HG03575 (cell line): ENCODE measurements at regions not wholly inside any gene's neighbourhood (a gene's known extent, or its start where the extent isn't known, plus 50 kb on each side); places are given as distances from the start of the nearest gene placed in this dataset.
"Not testable (repeated sequence)": the region's sequence is repeated elsewhere in the genome, so short reads cannot be mapped to it uniquely, and the experiment has no call there.

Experiments used
- ATAC-seq: cut with Tn5 transposase; IDR thresholded peaks from one replicate; pipeline ENCODE4 v1.9.1; 2021; ENCODE audit not compliant: unreplicated experiment, insufficient number of reproducible peaks, low FRiP score; ENCODE audit errors: extremely low read depth

GRCh38 chr9:87393706-87394230, 103.9 kb upstream of the DAPK1 start:
- ATAC-seq, result no peak

DNA sequence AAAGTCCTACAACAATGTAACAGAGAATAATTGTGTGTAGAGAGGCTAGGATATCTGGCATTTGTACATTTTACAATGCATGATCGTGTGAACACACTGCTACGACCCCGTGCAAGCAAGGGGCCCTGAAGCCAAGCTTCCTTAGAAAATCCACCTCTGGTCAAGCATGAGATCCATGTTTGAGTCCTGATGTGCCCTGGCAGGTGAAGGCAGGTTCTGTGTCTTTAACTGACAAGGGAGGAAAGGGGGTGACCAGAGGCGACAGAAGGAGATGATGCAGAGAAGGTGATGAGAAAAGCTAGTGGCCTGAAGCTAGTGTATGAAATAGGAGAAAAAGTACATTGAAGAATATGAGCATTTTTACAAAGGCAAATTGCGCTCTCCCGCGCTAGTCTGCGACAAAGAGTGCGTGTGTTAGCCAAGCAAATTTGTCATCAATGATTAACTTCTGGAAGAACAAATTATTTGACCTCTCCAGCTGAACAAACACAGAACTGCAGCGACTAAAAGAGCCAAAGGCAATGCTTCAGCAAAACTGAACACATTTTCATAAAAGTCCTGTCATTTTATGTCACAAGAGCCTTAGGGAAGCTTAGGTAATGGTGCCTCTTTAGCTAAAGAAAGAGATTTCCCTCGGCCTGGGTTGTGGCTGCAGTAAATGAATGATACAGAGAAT, 101.7 kb upstream of the DAPK1 start:
- ATAC-seq, result no peak

- no peak for ATAC-seq
Observed at GRCh38 chr9:87401681-87402080, 96.0 kb upstream of the DAPK1 start.

GRCh38 chr9:87402537-87402936, 95.1 kb upstream of the DAPK1 start:
- no peak for ATAC-seq

DNA sequence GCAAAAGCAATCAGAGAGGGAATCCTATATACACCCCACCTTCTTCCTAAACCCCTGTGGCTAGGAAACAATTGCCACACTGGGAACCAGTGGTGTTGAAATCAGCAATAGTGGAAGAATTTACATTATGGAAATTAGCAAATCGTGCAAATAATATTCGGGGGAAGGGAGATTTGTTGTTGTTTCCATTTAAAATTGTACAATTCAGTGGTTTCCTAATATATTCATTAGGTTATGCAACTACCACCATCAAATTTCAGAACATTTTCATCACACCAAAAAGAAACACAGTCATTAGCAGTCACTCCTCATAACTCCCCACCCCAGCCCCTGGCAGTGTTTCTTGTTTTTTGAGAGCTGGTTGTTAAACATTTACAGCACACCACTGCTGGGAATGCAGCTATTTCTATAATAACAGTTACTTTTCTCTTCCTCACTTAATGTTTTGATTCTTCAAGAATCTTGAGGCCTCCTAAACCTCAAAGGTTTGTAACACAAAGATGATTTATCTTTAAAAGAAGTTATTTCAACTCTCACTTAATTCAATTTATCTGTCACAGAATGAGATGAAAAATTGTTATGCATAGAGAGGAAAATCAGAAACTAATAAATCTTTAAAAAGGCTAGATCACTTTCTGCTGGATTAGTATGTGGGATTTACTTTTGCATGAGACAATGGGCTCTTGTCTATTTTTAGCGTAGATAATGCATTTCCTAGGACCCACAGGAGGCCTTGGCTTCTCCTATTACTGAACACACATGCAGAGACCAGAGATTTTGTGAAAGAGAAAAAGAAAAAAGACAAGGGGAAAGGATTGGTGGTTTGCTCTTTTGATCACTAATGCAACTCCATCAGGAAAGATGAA, 91.8 kb upstream of the DAPK1 start:
- ATAC-seq, result no peak

- no peak for ATAC-seq
Observed at GRCh38 chr9:87406543-87407166, 91.0 kb upstream of the DAPK1 start.

DNA sequence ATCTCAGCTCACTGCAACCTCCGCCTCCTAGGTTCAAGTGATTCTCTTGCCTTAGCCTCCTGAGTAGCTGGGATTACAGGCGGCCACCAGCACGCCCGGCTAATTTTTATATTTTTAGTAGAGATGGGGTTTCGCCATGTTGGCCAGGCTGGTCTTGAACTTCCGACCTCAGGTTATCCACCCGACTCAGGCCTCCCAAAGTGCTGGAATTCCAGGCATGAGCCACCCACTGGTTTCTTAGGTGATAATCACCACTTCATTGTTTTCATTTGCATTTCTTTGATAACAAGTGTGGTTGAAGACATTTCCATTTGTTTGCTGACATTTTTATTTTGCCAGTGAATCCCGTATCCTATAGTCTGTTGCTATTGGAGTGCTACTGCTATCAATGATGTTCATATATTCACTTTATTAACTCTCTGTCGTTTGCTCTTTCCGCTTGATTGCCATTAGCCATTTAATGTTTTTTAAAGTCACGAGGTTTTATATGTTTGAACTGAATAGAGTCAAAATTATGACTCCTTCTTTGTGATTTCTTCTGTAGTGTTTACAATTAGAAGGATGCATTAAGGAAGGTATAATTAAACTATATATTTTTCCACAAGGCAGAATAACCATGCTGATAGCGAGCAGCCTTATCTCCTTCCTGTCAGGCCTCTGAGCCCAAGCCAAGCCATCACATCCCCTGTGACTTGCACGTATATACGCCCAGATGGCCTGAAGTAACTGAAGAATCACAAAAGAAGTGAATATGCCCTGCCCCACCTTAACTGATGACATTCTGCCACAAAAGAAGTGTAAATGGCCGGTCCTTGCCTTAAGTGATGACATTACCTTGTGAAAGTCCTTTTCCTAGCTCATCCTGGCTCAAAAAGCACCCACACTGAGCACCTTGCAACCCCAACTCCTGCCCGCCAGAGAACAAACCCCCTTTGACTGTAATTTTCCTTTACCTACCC, 87.3 kb upstream of the DAPK1 start:
- ATAC-seq, result not testable (repeated sequence)

DNA sequence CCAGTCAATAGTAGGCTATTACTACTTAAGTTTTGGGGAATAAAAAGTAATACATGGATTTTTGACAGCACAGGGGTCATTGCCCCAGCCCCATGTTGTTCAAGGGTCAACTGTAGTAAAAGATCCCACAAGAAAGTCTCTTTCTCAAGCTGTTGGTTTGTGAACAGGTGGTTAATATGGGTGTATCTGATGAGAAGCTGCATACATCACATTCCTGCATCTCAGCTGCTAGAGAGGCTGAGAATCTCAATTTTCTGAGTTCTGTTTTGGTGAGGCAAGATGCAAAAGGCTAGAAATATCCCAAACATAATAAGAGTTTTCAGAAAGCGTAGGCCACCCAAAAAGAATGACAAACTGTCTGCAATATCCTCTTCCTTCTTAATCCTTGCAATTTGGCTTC, 76.8 kb upstream of the DAPK1 start:
- ATAC-seq, result no peak

- no peak for ATAC-seq
Observed at GRCh38 chr9:87421734-87422133, 75.9 kb upstream of the DAPK1 start.

GRCh38 chr9:87422999-87423398, 74.7 kb upstream of the DAPK1 start:
- no peak for ATAC-seq

DNA sequence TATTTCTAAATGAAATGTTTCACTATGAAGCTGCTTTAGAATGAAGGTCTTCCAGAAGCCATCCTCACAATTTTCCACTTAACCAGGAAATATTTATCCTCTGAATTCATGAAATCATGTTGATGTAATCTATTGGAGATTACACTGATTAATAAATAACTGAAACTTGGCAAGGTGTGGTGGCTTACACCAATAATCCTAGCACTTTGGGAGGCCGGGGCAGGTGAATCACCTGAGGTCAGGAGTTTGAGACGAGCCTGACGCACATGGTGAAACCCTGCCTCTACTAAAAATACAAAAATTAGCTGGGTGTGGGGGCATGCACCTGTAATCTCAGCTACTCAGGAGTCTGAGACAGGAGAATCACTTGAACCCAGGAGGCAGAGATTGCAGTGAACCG, 73.8 kb upstream of the DAPK1 start:
- ATAC-seq, result not testable (repeated sequence)

- ATAC-seq, result no peak
Observed at GRCh38 chr9:87425202-87425601, 72.5 kb upstream of the DAPK1 start.

DNA sequence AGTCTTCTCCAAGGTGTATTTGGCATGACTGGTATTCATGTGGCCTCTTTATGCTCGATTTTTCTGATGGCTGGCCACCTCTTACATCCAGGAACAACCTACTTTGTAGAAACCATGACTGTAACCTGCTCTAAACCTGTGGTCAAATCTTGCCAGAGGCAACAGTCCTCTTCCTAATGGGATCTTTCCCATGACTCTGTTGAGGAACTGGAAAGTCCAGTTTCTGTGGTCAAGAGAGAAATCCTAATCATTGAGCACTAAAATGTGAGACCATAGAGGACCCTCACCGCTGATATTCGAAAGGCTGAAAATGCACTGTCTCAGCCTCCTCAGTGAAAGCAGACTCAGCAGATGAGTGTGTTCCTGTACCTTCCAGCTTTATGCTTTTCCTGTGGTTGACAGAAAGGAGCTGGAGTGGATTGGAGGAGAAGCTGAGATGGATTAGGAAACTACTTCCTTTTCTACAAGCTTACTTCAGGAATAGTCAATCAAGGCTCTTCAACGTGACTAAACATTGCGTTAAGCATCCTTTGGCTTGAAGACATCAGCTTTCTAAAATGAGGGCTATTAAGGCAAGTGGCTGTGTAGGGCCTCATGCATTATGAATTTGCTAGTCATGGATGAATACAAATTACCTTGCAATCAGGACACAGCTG, 69.7 kb upstream of the DAPK1 start:
- no peak for ATAC-seq

DNA sequence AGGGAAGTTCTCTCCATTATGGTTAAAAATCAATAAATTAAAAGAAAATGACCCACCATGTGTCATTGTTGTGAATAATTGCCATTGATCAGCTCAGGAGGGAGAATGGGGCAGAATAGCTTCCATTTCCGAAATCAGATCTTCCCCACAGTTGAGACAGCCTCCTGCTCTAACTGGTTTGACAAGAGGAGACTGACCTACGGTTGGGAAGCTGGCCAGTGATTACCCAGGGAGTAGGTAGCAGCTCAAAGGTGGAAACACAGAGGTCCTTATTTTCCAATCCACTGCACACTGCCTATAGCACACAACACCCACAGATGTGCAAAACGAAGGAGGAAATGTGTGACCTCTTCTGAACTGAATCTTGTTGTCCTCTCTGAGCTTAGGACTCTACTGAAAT, 69.0 kb upstream of the DAPK1 start:
- ATAC-seq, result no peak

DNA sequence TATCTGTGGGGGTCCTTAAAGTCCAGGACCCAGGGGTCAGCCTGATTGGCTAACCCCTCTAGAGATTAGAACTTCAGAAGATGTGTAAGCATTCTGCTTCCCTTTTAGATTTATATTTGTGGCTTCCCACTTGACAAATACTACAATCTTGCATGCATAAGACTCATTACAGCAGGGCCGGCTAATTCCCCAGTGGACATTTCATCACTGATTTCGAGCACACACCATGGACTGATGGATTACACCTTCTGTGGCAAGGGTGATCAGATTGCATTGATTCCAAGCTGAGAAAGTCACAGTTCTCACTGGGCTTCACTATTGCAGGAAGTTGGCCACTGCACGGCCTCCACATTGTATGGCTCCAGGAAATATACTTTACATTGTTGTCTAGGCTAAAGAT, 65.8 kb upstream of the DAPK1 start:
- no peak for ATAC-seq

GRCh38 chr9:87433853-87434252, 63.8 kb upstream of the DAPK1 start:
- no peak for ATAC-seq

GRCh38 chr9:87434366-87434765, 63.3 kb upstream of the DAPK1 start:
- ATAC-seq, result no peak

GRCh38 chr9:87435189-87435880, 62.3 kb upstream of the DAPK1 start:
- no peak for ATAC-seq
